ENCODE measurements at regions not wholly inside any gene's neighbourhood (a gene's known extent, or its start where the extent isn't known, plus 50 kb on each side); places are given as distances from the start of the nearest gene placed in this dataset.

DNA sequence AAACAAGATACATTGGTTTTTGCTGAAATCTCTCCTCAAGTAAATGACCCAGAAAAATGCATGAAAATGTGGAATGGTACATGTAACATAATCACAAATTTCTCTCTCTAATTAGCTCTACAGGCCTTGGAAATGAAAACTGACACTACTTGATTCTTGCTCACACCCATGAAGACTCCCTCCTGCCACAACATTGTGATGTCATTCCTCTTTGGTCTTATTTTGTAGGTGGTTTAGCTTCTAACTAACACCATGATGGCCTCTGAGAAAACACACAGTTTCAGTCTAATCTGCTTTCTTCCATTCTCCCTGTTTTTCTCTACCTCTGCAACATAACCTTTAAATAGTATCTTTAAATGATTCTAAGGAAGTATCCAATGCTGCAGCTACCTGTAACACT lies 78.6 kb upstream of the FAM174A start:
- TF ChIP-seq, protein P1, sequence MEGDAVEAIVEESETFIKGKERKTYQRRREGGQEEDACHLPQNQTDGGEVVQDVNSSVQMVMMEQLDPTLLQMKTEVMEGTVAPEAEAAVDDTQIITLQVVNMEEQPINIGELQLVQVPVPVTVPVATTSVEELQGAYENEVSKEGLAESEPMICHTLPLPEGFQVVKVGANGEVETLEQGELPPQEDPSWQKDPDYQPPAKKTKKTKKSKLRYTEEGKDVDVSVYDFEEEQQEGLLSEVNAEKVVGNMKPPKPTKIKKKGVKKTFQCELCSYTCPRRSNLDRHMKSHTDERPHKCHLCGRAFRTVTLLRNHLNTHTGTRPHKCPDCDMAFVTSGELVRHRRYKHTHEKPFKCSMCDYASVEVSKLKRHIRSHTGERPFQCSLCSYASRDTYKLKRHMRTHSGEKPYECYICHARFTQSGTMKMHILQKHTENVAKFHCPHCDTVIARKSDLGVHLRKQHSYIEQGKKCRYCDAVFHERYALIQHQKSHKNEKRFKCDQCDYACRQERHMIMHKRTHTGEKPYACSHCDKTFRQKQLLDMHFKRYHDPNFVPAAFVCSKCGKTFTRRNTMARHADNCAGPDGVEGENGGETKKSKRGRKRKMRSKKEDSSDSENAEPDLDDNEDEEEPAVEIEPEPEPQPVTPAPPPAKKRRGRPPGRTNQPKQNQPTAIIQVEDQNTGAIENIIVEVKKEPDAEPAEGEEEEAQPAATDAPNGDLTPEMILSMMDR (conservative IDR thresholded peaks at IDR 0.05 in 1 of 2, IDR thresholded peaks at IDR 0.05 in 1 of 2; ENCODE audit: extremely low read depth in 1 of 2, insufficient read depth in 1 of 2, low read depth in 1 of 2, low read length in 2 of 2): no peak
- TF ChIP-seq EZH2 (IDR thresholded peaks at IDR 0.05; ENCODE audit: borderline replicate concordance, low read length): no peak

Data from mammary epithelial cell (primary cell).